ENCODE measurements at regions not wholly inside any gene's neighbourhood (a gene's known extent, or its start where the extent isn't known, plus 50 kb on each side); places are given as distances from the start of the nearest gene placed in this dataset.
"Not testable (repeated sequence)": the region's sequence is repeated elsewhere in the genome, so short reads cannot be mapped to it uniquely, and the experiment has no call there.

GRCh38 chr4:187501731-187502130, 493.8 kb upstream of the ZFP42 start:
- intact Hi-C loops (cut with micrococcal nuclease) = no loop called here
- peaks cover 4% of the 10 kb centered on the region for H3K36me3 Mint-ChIP-seq (ENCODE audit: low read depth)
- peaks cover 6% of the 10 kb centered on the region for H3K9me3 Mint-ChIP-seq
- no peak for DNase-seq
- no peak overlapping the region for H3K27ac Mint-ChIP-seq
- no peaks in the 10 kb centered on the region for H3K27me3 Mint-ChIP-seq (ENCODE audit: low read depth)
- H3K4me3 Mint-ChIP-seq = no peak overlapping the region
- CTCF ChIA-PET = no interaction called here
- no peaks in the 10 kb centered on the region for H3K4me1 Mint-ChIP-seq (ENCODE audit: low read depth)

DNA sequence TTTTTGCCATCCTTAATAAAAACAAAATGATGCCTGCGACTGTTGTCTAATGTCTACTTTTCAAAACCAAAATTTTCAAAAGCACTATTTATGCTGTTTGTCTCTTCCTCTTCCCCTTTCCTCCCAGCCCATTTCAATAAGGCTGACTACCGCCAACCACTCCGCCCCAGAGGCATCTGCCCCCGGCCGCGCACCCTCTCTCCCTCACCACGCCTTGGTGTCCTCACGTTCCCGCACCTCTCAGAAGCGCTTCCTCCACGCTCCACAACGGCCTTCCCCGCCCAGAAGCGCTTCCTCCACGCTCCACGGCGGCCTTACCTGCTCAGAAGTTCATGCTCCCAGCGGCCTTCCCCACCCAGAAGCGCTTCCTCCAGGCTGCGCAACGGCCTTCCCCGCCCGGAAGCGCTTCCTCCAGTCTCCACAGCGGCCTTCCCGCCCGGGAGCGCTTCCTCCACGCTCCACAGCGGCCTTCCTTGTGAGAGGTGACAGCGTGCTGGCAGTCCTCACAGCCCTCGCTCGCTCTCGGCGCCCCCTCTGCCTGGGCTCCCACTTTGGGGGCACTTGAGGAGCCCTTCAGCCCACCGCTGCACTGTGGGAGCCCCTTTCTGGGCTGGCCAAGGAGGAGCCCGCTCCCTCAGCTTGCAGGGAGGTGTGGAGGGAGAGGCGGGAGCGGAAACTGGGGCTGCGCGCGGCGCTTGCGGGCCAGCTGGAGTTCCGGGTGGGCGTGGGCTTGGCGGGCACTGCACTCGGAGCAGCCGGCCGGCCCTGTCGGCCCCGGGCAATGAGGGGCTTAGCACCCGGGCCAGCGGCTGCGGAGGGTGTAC, 490.4 kb upstream of the ZFP42 start:
- peaks cover 4% of the 10 kb centered on the region for H3K36me3 Mint-ChIP-seq (ENCODE audit: low read depth)
- H3K27ac Mint-ChIP-seq = no peak overlapping the region
- no peak for DNase-seq
- no peaks in the 10 kb centered on the region for H3K4me1 Mint-ChIP-seq (ENCODE audit: low read depth)
- peak overlapping the region; percentile 60 for H3K4me3 Mint-ChIP-seq
- CTCF ChIA-PET = no interaction called here
- intact Hi-C loops (cut with micrococcal nuclease) = no loop called here
- no peaks in the 10 kb centered on the region for H3K27me3 Mint-ChIP-seq (ENCODE audit: low read depth)
- peaks cover 14% of the 10 kb centered on the region for H3K9me3 Mint-ChIP-seq

DNA sequence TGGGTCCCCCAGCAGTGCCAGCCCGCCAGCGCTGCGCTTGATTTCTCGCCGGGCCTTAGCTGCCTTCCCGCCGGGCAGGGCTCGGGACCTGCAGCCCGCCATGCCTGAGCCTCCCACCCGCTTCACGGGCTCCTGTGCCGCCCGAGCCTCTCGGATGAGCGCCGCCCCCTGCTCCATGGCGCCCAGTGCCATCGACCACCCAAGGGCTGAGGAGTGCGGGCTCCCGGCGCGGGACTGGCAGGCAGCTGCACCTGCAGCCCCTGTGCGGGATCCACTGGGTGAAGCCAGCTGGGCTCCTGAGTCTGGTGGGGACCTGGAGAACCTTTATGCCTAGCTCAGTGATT, 489.8 kb upstream of the ZFP42 start:
- H3K36me3 Mint-ChIP-seq (ENCODE audit: low read depth); H3K4me1 Mint-ChIP-seq (ENCODE audit: low read depth); H3K27ac Mint-ChIP-seq; DNase-seq; H3K4me3 Mint-ChIP-seq; CTCF ChIA-PET; H3K27me3 Mint-ChIP-seq (ENCODE audit: low read depth); intact Hi-C loops (cut with micrococcal nuclease): not testable (repeated sequence)
- peaks cover 14% of the 10 kb centered on the region for H3K9me3 Mint-ChIP-seq

- no peak overlapping the region for H3K4me3 Mint-ChIP-seq
- no peaks in the 10 kb centered on the region for H3K27me3 Mint-ChIP-seq (ENCODE audit: low read depth)
- peaks cover 7% of the 10 kb centered on the region for H3K9me3 Mint-ChIP-seq
- no peak overlapping the region for H3K27ac Mint-ChIP-seq
- DNase-seq = no peak
- H3K4me1 Mint-ChIP-seq (ENCODE audit: low read depth) = no peaks in the 10 kb centered on the region
- no peaks in the 10 kb centered on the region for H3K36me3 Mint-ChIP-seq (ENCODE audit: low read depth)
- intact Hi-C loops (cut with micrococcal nuclease) = no loop called here
- CTCF ChIA-PET = no interaction called here
Observed at GRCh38 chr4:187516224-187516623, 479.3 kb upstream of the ZFP42 start.

DNA sequence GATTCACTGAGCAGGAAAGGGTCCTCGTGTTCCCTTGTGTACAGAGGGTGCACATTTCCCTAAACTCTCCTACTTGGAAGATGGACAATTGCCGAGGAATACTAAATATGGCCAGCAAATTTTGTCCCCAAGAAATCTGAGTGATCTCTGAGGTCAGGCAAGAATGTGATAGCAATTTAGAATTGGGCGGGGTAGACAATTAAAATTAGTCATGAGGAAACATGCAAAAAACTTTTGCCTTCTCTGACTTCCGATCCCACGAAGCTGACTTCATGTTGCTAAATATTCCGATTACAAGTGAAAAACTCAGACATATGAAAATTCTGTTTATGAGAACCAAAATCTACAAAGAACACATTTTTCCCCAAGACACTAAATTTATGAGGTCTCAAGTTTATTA, 453.9 kb upstream of the ZFP42 start:
- no peak overlapping the region for H3K4me3 Mint-ChIP-seq
- H3K27me3 Mint-ChIP-seq (ENCODE audit: low read depth) = no peaks in the 10 kb centered on the region
- no peaks in the 10 kb centered on the region for H3K4me1 Mint-ChIP-seq (ENCODE audit: low read depth)
- H3K27ac Mint-ChIP-seq = no peak overlapping the region
- H3K9me3 Mint-ChIP-seq = peaks cover 9% of the 10 kb centered on the region
- no peak for DNase-seq
- no peaks in the 10 kb centered on the region for H3K36me3 Mint-ChIP-seq (ENCODE audit: low read depth)
- CTCF ChIA-PET = no interaction called here
- intact Hi-C loops (cut with micrococcal nuclease) = no loop called here

DNA sequence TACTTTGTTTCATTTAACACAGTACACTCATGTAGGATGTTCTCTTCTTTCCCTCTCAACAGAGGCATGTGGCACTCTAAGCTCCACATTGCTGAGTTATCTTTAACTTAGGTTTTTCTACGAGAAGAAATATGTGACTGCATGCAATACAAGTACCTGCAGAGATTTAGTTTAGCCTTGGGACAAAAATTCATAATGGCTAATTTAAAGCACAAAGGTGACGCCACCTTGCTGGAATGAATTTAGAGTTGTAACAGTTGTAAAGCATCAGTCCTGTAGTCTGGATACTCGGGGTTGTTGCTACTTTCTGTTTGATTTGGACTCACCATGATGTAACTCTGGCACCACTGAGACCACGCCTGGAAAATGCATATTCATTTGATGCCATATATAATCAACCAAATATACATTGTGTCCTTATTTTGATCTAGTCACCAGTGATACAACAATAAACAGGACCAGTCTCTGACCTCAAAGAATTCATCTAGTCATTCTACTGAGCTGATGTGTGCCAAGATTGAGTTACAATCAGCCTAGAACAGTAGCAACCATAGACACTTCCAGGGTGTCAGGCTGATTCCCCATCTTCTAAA, 451.0 kb upstream of the ZFP42 start:
- Mint-ChIP-seq H3K27ac (no peak overlapping the region), H3K4me3 (no peak overlapping the region), H3K27me3 (ENCODE audit: low read depth) (no peaks in the 10 kb centered on the region), H3K4me1 (ENCODE audit: low read depth) (no peaks in the 10 kb centered on the region), H3K9me3 (peaks cover 18% of the 10 kb centered on the region), H3K36me3 (ENCODE audit: low read depth) (no peaks in the 10 kb centered on the region)
- no peak for DNase-seq
- CTCF ChIA-PET = interaction anchor here (1.2 kb wide), 1 partner anchor 22 kb away, joined by 3 read pairs; no protein-coding TSS in a partner anchor
- intact Hi-C loops (cut with micrococcal nuclease) = no loop called here

DNA sequence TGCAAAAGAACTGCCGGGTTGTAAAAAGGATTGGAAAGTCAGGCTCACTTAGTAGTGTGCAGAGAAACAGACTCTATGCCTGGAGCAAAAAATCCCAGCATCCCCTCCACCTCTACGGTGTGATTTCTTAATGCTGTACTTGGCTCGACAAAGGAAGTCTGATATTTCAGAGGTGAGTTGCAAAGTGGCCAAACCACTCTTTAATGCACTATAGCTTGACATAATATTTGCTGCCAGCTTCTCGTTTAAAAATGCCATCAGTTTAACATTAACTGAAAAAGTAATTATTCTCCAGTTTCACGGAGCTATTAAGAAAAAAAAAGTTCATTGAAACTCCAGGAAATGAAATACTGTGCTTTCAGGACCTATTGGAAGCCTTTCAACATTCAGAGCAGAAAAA, 448.3 kb upstream of the ZFP42 start:
- Mint-ChIP-seq H3K36me3 (ENCODE audit: low read depth) (no peaks in the 10 kb centered on the region), H3K4me1 (ENCODE audit: low read depth) (no peaks in the 10 kb centered on the region), H3K27me3 (ENCODE audit: low read depth) (no peaks in the 10 kb centered on the region), H3K9me3 (peaks cover 15% of the 10 kb centered on the region), H3K4me3 (no peak overlapping the region), H3K27ac (no peak overlapping the region)
- DNase-seq = no peak
- intact Hi-C loops (cut with micrococcal nuclease) = no loop called here
- CTCF ChIA-PET = no interaction called here

DNA sequence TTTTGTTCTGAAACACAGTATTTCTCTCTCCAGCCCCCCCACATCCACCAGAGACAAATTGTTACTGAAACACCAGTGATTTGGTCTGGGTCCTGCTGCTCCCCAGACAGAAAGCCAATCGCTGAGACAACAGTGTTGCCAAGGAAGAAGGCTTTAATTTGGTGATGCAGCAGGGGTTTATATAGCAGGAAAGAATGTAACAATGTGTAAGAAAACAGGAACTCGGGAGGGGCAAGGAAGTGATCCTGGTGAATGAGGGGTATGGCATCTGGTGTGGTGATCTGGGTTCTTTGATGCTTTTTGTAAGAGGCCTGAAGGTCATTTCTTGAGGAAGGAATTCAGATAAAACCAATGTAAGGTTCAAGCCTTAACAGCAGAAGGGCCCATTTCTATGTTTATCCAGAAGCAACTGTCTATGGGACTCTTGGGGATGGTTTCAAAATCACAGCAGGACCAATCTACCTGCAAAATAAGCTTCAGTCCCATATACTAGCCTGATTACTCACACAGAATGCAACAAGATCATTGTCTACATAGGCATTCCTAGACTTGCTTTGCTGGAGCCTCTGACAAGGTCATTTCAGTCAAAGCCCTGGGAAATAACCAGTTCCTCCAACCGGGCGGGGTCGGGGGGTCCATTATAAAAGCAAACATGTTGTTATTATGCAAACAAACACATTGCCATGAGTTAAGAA, 445.2 kb upstream of the ZFP42 start:
- Mint-ChIP-seq H3K36me3 (ENCODE audit: low read depth) (no peaks in the 10 kb centered on the region), H3K9me3 (peaks cover 18% of the 10 kb centered on the region), H3K4me3 (no peak overlapping the region), H3K4me1 (ENCODE audit: low read depth) (no peaks in the 10 kb centered on the region), H3K27ac (no peak overlapping the region), H3K27me3 (ENCODE audit: low read depth) (no peaks in the 10 kb centered on the region)
- intact Hi-C loops (cut with micrococcal nuclease) = no loop called here
- no peak for DNase-seq
- CTCF ChIA-PET = interaction anchor here (0.6 kb wide), 1 partner anchor 1675 kb away, joined by 4 read pairs; no protein-coding TSS in a partner anchor

- no peak for DNase-seq
- Mint-ChIP-seq H3K36me3 (ENCODE audit: low read depth) (no peaks in the 10 kb centered on the region), H3K27ac (no peak overlapping the region)
Observed at GRCh38 chr4:187552781-187553180, 442.8 kb upstream of the ZFP42 start.

GRCh38 chr4:187555174-187555573, 440.4 kb upstream of the ZFP42 start:
- Mint-ChIP-seq H3K4me1 (ENCODE audit: low read depth) (no peaks in the 10 kb centered on the region), H3K9me3 (peaks cover 10% of the 10 kb centered on the region), H3K27me3 (ENCODE audit: low read depth) (no peaks in the 10 kb centered on the region), H3K36me3 (ENCODE audit: low read depth) (no peaks in the 10 kb centered on the region), H3K27ac (no peak overlapping the region), H3K4me3 (no peak overlapping the region)
- DNase-seq = no peak
- CTCF ChIA-PET = no interaction called here
- intact Hi-C loops (cut with micrococcal nuclease) = no loop called here

More at GRCh38 chr4:187552781-187553180, 442.8 kb upstream of the ZFP42 start:
- CTCF ChIA-PET = no interaction called here
- intact Hi-C loops (cut with micrococcal nuclease) = no loop called here
- H3K4me1 Mint-ChIP-seq (ENCODE audit: low read depth) = no peaks in the 10 kb centered on the region
- no peaks in the 10 kb centered on the region for H3K27me3 Mint-ChIP-seq (ENCODE audit: low read depth)
- peaks cover 18% of the 10 kb centered on the region for H3K9me3 Mint-ChIP-seq
- H3K4me3 Mint-ChIP-seq = no peak overlapping the region

DNA sequence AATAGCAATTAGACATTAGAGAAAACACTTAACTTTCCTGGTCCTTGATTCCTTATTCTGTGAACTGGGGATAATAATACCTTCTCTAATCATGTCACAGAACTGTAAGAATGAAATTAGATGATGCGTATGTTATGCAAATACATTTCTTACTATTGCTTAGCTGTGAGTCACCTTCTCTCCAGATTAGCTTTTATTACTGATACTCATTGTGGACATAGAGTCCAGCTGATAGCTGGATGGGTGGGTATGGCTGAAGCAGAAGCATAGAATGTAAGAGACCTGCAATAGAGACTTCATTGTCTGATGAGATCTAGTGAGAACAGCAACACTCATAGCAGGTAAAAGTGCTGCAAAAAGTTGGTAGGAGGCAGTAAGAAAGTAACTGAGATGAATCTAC, 437.2 kb upstream of the ZFP42 start:
- H3K9me3 Mint-ChIP-seq = peaks cover 6% of the 10 kb centered on the region
- intact Hi-C loops (cut with micrococcal nuclease) = no loop called here
- CTCF ChIA-PET = no interaction called here
- no peaks in the 10 kb centered on the region for H3K36me3 Mint-ChIP-seq (ENCODE audit: low read depth)
- H3K4me1 Mint-ChIP-seq (ENCODE audit: low read depth) = no peaks in the 10 kb centered on the region
- H3K4me3 Mint-ChIP-seq = no peak overlapping the region
- no peak overlapping the region for H3K27ac Mint-ChIP-seq
- no peak for DNase-seq
- H3K27me3 Mint-ChIP-seq (ENCODE audit: low read depth) = no peaks in the 10 kb centered on the region

DNA sequence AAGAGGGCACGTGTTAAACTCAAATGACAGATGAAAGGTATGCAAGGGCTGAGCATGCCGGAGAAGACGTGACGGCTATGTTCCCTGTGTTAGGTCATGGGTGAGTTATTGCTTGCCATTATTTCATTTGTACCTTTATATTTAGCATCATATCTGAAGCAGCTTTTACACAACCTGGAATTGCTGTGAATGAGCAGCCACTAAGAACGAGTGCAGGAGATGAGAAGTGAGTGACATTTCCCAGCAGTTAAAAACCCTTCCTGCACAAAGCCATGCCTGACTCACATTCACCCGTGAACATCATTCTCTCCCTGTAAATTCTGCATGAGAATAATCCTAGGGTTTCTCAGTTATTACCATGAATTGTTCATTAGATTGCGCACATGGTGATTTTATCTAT, 433.2 kb upstream of the ZFP42 start:
- H3K4me3 Mint-ChIP-seq = no peak overlapping the region
- H3K27ac Mint-ChIP-seq = no peak overlapping the region
- no peaks in the 10 kb centered on the region for H3K36me3 Mint-ChIP-seq (ENCODE audit: low read depth)
- peaks cover 5% of the 10 kb centered on the region for H3K9me3 Mint-ChIP-seq
- intact Hi-C loops (cut with micrococcal nuclease) = no loop called here
- CTCF ChIA-PET = no interaction called here
- DNase-seq = no peak
- H3K27me3 Mint-ChIP-seq (ENCODE audit: low read depth) = no peaks in the 10 kb centered on the region
- H3K4me1 Mint-ChIP-seq (ENCODE audit: low read depth) = no peaks in the 10 kb centered on the region

GRCh38 chr4:187565416-187565815, 430.2 kb upstream of the ZFP42 start:
- Mint-ChIP-seq H3K4me1 (ENCODE audit: low read depth) (no peaks in the 10 kb centered on the region), H3K27ac (no peak overlapping the region), H3K36me3 (ENCODE audit: low read depth) (no peaks in the 10 kb centered on the region), H3K9me3 (peaks cover 10% of the 10 kb centered on the region), H3K27me3 (ENCODE audit: low read depth) (no peaks in the 10 kb centered on the region), H3K4me3 (no peak overlapping the region)
- intact Hi-C loops (cut with micrococcal nuclease) = no loop called here
- CTCF ChIA-PET = no interaction called here
- DNase-seq = no peak

Measured in activated naive CD4-positive, alpha-beta T cell treated with anti-CD3 and anti-CD28 coated beads for 36 hours (primary cell).